ENCODE measurements at regions not wholly inside any gene's neighbourhood (a gene's known extent, or its start where the extent isn't known, plus 50 kb on each side); places are given as distances from the start of the nearest gene placed in this dataset.

DNA sequence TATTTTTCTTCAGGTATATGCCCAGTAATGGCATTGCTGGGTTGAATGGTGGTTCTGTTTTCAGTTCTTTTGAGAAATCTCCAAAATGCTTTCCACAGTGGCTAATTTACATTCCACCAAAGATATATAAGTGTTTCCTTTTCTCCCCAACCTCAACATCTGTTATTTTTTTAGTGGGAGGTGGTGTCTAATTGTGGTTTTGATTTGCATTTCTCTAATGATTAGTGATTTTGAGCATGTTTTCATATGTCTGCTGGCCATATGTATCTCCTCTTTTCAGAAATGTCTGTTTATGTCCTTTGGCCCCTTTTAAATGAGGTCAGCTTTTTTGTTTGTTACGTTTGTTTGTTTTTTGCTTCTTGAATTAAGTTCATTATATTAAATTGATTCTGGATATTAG, 760.2 kb downstream of the KCNA4 start:
- no peak for TF ChIP-seq CTCF (IDR thresholded peaks at IDR 0.05)
- no peaks in the 10 kb centered on the region for H3K36me3 ChIP-seq (ENCODE audit: control insufficient read depth, insufficient read depth, low read length)

GRCh38 chr11:29255401-29255800, 761.4 kb downstream of the KCNA4 start:
- no peaks in the 10 kb centered on the region for H3K79me2 ChIP-seq
- no peak overlapping the region for H3K27ac ChIP-seq
- H3K4me1 ChIP-seq = no peaks in the 10 kb centered on the region
- TF ChIP-seq CTCF (IDR thresholded peaks at IDR 0.05) = no peak
- H3K36me3 ChIP-seq (ENCODE audit: control insufficient read depth, insufficient read depth, low read length) = no peaks in the 10 kb centered on the region
- no peaks in the 10 kb centered on the region for H3K9me3 ChIP-seq (ENCODE audit: control insufficient read depth, low read length)
- H3K4me3 ChIP-seq (ENCODE audit: low read depth, low read length) = no peak overlapping the region
- no peak overlapping the region for H3K4me2 ChIP-seq (ENCODE audit: low read length)
- H3K9ac ChIP-seq = no peak overlapping the region
- no peaks in the 10 kb centered on the region for H3K27me3 ChIP-seq (ENCODE audit: control insufficient read depth, insufficient read depth, low read length)
- H2AFZ ChIP-seq = no peak overlapping the region

More for the DNA sequence above, 760.2 kb downstream of the KCNA4 start:
- Histone ChIP-seq H3K4me3 (ENCODE audit: low read depth, low read length) (no peak overlapping the region), H3K4me1 (no peaks in the 10 kb centered on the region), H3K27ac (no peak overlapping the region), H2AFZ (no peak overlapping the region), H3K9ac (no peak overlapping the region), H3K79me2 (no peaks in the 10 kb centered on the region), H3K9me3 (ENCODE audit: control insufficient read depth, low read length) (no peaks in the 10 kb centered on the region), H3K27me3 (ENCODE audit: control insufficient read depth, insufficient read depth, low read length) (no peaks in the 10 kb centered on the region), H3K4me2 (ENCODE audit: low read length) (no peak overlapping the region)

GRCh38 chr11:29251738-29252137, 765.1 kb downstream of the KCNA4 start:
- Histone ChIP-seq H2AFZ (no peak overlapping the region), H3K4me2 (ENCODE audit: low read length) (no peak overlapping the region), H3K27ac (no peak overlapping the region), H3K27me3 (ENCODE audit: control insufficient read depth, insufficient read depth, low read length) (no peaks in the 10 kb centered on the region), H3K9ac (no peak overlapping the region), H3K4me3 (ENCODE audit: low read depth, low read length) (no peak overlapping the region), H3K36me3 (ENCODE audit: control insufficient read depth, insufficient read depth, low read length) (no peaks in the 10 kb centered on the region), H3K9me3 (ENCODE audit: control insufficient read depth, low read length) (no peaks in the 10 kb centered on the region), H3K79me2 (no peaks in the 10 kb centered on the region), H3K4me1 (no peaks in the 10 kb centered on the region)
- no peak for TF ChIP-seq CTCF (IDR thresholded peaks at IDR 0.05)

- Histone ChIP-seq H3K27ac (no peak overlapping the region), H3K27me3 (ENCODE audit: control insufficient read depth, insufficient read depth, low read length) (no peaks in the 10 kb centered on the region), H3K4me2 (ENCODE audit: low read length) (no peak overlapping the region), H3K9me3 (ENCODE audit: control insufficient read depth, low read length) (no peaks in the 10 kb centered on the region), H3K4me3 (ENCODE audit: low read depth, low read length) (no peak overlapping the region), H3K4me1 (no peaks in the 10 kb centered on the region), H3K36me3 (ENCODE audit: control insufficient read depth, insufficient read depth, low read length) (no peaks in the 10 kb centered on the region), H2AFZ (no peak overlapping the region), H3K79me2 (no peaks in the 10 kb centered on the region), H3K9ac (no peak overlapping the region)
- no peak for TF ChIP-seq CTCF (IDR thresholded peaks at IDR 0.05)
These were observed 767.1 kb downstream of the KCNA4 start for GRCh38 chr11:29249713-29250112.

DNA sequence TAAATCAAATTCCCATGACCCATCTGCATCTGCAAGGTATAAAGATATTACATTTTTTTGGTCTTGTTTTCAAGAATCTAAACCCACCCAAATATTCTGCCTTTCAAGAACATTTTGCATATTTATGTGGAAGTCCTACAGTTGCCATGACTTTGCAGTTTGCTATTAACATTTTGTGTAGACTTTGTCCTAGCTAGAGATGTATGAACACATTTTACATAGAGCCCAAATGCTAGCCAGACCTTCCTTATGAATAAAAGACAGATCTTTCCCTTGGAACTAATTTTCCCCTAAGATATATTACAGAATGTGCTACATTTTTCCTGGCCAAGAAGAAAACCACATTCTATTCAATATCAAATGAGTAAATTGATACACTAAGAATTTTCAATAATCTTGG, 772.5 kb downstream of the KCNA4 start:
- Histone ChIP-seq H3K9ac (no peak overlapping the region), H3K36me3 (ENCODE audit: control insufficient read depth, insufficient read depth, low read length) (no peaks in the 10 kb centered on the region), H3K4me1 (no peaks in the 10 kb centered on the region), H3K9me3 (ENCODE audit: control insufficient read depth, low read length) (no peaks in the 10 kb centered on the region), H2AFZ (no peak overlapping the region), H3K4me3 (ENCODE audit: low read depth, low read length) (no peak overlapping the region), H3K27ac (no peak overlapping the region), H3K4me2 (ENCODE audit: low read length) (no peak overlapping the region), H3K79me2 (no peaks in the 10 kb centered on the region), H3K27me3 (ENCODE audit: control insufficient read depth, insufficient read depth, low read length) (no peaks in the 10 kb centered on the region)
- no peak for TF ChIP-seq CTCF (IDR thresholded peaks at IDR 0.05)

Data from parathyroid adenoma (tissue), 2 donors.